H1 (cell line): ENCODE measurements at regions not wholly inside any gene's neighbourhood (a gene's known extent, or its start where the extent isn't known, plus 50 kb on each side); places are given as distances from the start of the nearest gene placed in this dataset.

Experiments
- NRF1 ChIP-seq: IDR thresholded peaks from 2 replicates; pipeline ENCODE4 v1.6.1; 2011; ENCODE audit warnings: mild to moderate bottlenecking, low read depth, low read length, improper control_type of control experiment
- POLR2AphosphoS5 ChIP-seq: IDR thresholded peaks from 2 replicates; pipeline ENCODE4 v1.6.1; 2011; ENCODE audit warnings: low read depth, low read length
- RXRA ChIP-seq: IDR thresholded peaks from 2 replicates; pipeline ENCODE4 v1.6.1; 2011; ENCODE audit warnings: low read depth, mild to moderate bottlenecking, low read length, moderate library complexity; ENCODE audit not compliant: insufficient read depth
- USF2 ChIP-seq: IDR thresholded peaks from 2 replicates; pipeline ENCODE4 v1.6.1; 2011; ENCODE audit warnings: low read length, improper control_type of control experiment

- TF ChIP-seq RXRA, result no peak
- no peak for TF ChIP-seq USF2
- no peak for TF ChIP-seq POLR2AphosphoS5
- TF ChIP-seq NRF1, result no peak
Measured at GRCh38 chr20:24317224-24317623, 152.2 kb upstream of the SYNDIG1 start.
